ENCODE measurements at regions not wholly inside any gene's neighbourhood (a gene's known extent, or its start where the extent isn't known, plus 50 kb on each side); places are given as distances from the start of the nearest gene placed in this dataset.

- Histone ChIP-seq H3K27me3 (ENCODE audit: control insufficient read depth in 2 of 2, insufficient read depth in 2 of 2, low read length in 2 of 2) (no peaks in the 10 kb centered on the region), H3K36me3 (ENCODE audit: control insufficient read depth, insufficient read depth, low read length) (no peaks in the 10 kb centered on the region), H2AFZ (ENCODE audit: low read depth, low read length) (no peak overlapping the region), H3K27ac (ENCODE audit: extremely low read depth, low read depth, low read length) (no peak overlapping the region), H3K4me2 (ENCODE audit: insufficient read depth, low read length) (no peak overlapping the region), H3K9ac (ENCODE audit: insufficient read depth in 1 of 2, low read depth in 2 of 2, low read length in 2 of 2) (no peak overlapping the region), H3K4me3 (no peak overlapping the region), H4K20me1 (replicated peaks; ENCODE audit: control insufficient read depth, insufficient read depth, low read length) (no peaks in the 10 kb centered on the region), H3K9me1 (ENCODE audit: control insufficient read depth, insufficient read depth, low read length) (no peaks in the 10 kb centered on the region), H3K79me2 (ENCODE audit: control insufficient read depth, insufficient read depth, low read length) (no peaks in the 10 kb centered on the region), H3K4me1 (replicated peaks in 1 of 2; ENCODE audit: control insufficient read depth in 2 of 2, insufficient read depth in 2 of 2, low read length in 2 of 2) (no peaks in the 10 kb centered on the region), H3K9me3 (replicated peaks; ENCODE audit: control insufficient read depth, insufficient read depth, low read depth, low read length) (no peaks in the 10 kb centered on the region)
- ChIA-PET CTCF (ENCODE audit: low intra/inter-chr PET ratio) (no interaction called here), POLR2A (no interaction called here)
- BruUV-seq (replicated peaks), result no TSS peak
- TF ChIP-seq GTF2A2 (tag; IDR thresholded peaks at IDR 0.05) (no peak), XRCC5 (IDR thresholded peaks at IDR 0.05; ENCODE audit: low read depth, low read length) (no peak), SRF (CRISPR knock-in tag; IDR thresholded peaks at IDR 0.05) (no peak), ZFPM2 (CRISPR knock-in tag; IDR thresholded peaks at IDR 0.05) (no peak), RHOXF2B (CRISPR knock-in tag; conservative IDR thresholded peaks at IDR 0.05) (no peak)
- WGBS (ENCODE audit: insufficient coverage, low coverage, missing lambda C conversion rate), result 0% methylated on average over 2 of the region's 2 CpGs
- FAIRE-seq (no peak), DNase-seq (ENCODE audit: extremely low read depth in 1 of 4, low spot score in 3 of 4) (no peak), ATAC-seq (no peak)
- intact Hi-C loops (cut with micrococcal nuclease), result no loop called here
- in situ Hi-C loops (cut with MboI), result no loop called here
Observed at GRCh38 chr14:53470351-53471043, 317.4 kb upstream of the DDHD1 start.

DNA sequence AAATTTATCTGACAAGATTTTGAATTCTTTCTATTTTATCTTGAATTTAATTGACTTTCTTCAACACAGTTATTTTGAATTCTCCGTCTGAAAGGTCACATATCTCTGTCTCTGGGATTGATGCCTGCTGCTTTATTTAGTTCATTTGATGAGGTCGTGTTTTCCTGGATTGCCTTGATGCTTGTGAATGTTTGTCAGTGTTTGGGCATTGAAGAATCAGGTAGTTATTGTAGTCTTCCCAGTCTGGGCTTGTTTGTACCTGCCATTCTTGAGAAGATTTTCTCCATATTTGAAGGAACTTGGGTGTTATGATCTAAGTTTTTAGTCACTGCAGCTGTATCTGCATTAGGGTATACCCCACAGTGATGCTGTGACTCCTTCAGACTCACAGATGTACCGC, 315.8 kb upstream of the DDHD1 start:
- H3K36me3 ChIP-seq (ENCODE audit: control insufficient read depth, insufficient read depth, low read length), result no peaks in the 10 kb centered on the region
- H3K27ac ChIP-seq (ENCODE audit: extremely low read depth, low read depth, low read length), result no peak overlapping the region
- no peak overlapping the region for H3K4me3 ChIP-seq
- H3K9me1 ChIP-seq (ENCODE audit: control insufficient read depth, insufficient read depth, low read length), result no peaks in the 10 kb centered on the region
- intact Hi-C loops (cut with micrococcal nuclease), result no loop called here
- in situ Hi-C loops (cut with MboI), result no loop called here
- H4K20me1 ChIP-seq (replicated peaks; ENCODE audit: control insufficient read depth, insufficient read depth, low read length), result no peaks in the 10 kb centered on the region
- no TSS peak for BruUV-seq (replicated peaks)
- WGBS (ENCODE audit: insufficient coverage, low coverage, missing lambda C conversion rate), result 10% methylated on average over 3 of the region's 3 CpGs
- ChIA-PET CTCF (ENCODE audit: low intra/inter-chr PET ratio) (no interaction called here), POLR2A (no interaction called here)
- no peaks in the 10 kb centered on the region for H3K4me1 ChIP-seq (replicated peaks in 1 of 2; ENCODE audit: control insufficient read depth in 2 of 2, insufficient read depth in 2 of 2, low read length in 2 of 2)
- H3K4me2 ChIP-seq (ENCODE audit: insufficient read depth, low read length), result no peak overlapping the region
- no peak for ATAC-seq
- H3K9ac ChIP-seq (ENCODE audit: insufficient read depth in 1 of 2, low read depth in 2 of 2, low read length in 2 of 2), result no peak overlapping the region
- no peaks in the 10 kb centered on the region for H3K79me2 ChIP-seq (ENCODE audit: control insufficient read depth, insufficient read depth, low read length)
- H3K9me3 ChIP-seq (replicated peaks; ENCODE audit: control insufficient read depth, insufficient read depth, low read depth, low read length), result no peaks in the 10 kb centered on the region
- no peak overlapping the region for H2AFZ ChIP-seq (ENCODE audit: low read depth, low read length)
- FAIRE-seq, result no peak
- no peak for DNase-seq (ENCODE audit: extremely low read depth in 1 of 4, low spot score in 3 of 4)
- H3K27me3 ChIP-seq (ENCODE audit: control insufficient read depth in 2 of 2, insufficient read depth in 2 of 2, low read length in 2 of 2), result no peaks in the 10 kb centered on the region
- no peak for TF ChIP-seq EP400 (IDR thresholded peaks at IDR 0.05)
- no peak for TF ChIP-seq SMAD2 (IDR thresholded peaks at IDR 0.05; ENCODE audit: low read depth, low read length)
- TF ChIP-seq, protein P1, sequence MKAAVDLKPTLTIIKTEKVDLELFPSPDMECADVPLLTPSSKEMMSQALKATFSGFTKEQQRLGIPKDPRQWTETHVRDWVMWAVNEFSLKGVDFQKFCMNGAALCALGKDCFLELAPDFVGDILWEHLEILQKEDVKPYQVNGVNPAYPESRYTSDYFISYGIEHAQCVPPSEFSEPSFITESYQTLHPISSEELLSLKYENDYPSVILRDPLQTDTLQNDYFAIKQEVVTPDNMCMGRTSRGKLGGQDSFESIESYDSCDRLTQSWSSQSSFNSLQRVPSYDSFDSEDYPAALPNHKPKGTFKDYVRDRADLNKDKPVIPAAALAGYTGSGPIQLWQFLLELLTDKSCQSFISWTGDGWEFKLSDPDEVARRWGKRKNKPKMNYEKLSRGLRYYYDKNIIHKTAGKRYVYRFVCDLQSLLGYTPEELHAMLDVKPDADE (conservative IDR thresholded peaks at IDR 0.05; ENCODE audit: control insufficient read depth, low read depth, low read length), result no peak
- TF ChIP-seq, protein P2, sequence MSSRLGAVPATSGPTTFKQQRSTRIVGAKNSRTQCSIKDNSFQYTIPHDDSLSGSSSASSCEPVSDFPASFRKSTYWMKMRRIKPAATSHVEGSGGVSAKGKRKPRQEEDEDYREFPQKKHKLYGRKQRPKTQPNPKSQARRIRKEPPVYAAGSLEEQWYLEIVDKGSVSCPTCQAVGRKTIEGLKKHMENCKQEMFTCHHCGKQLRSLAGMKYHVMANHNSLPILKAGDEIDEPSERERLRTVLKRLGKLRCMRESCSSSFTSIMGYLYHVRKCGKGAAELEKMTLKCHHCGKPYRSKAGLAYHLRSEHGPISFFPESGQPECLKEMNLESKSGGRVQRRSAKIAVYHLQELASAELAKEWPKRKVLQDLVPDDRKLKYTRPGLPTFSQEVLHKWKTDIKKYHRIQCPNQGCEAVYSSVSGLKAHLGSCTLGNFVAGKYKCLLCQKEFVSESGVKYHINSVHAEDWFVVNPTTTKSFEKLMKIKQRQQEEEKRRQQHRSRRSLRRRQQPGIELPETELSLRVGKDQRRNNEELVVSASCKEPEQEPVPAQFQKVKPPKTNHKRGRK (tag; IDR thresholded peaks at IDR 0.05), result no peak
- no peak for TF ChIP-seq ZNF282 (CRISPR knock-in tag; IDR thresholded peaks at IDR 0.05)
- no peak for TF ChIP-seq ZNF224 (CRISPR knock-in tag; IDR thresholded peaks at IDR 0.05)
- TF ChIP-seq, protein P3, sequence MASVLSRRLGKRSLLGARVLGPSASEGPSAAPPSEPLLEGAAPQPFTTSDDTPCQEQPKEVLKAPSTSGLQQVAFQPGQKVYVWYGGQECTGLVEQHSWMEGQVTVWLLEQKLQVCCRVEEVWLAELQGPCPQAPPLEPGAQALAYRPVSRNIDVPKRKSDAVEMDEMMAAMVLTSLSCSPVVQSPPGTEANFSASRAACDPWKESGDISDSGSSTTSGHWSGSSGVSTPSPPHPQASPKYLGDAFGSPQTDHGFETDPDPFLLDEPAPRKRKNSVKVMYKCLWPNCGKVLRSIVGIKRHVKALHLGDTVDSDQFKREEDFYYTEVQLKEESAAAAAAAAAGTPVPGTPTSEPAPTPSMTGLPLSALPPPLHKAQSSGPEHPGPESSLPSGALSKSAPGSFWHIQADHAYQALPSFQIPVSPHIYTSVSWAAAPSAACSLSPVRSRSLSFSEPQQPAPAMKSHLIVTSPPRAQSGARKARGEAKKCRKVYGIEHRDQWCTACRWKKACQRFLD (CRISPR knock-in tag; IDR thresholded peaks at IDR 0.05), result no peak
- TF ChIP-seq FOSL1 (tag; conservative IDR thresholded peaks at IDR 0.05), result no peak
